Mesenchymal stem cell (in vitro differentiated cells and primary cell): ENCODE measurements at regions not wholly inside any gene's neighbourhood (a gene's known extent, or its start where the extent isn't known, plus 50 kb on each side); places are given as distances from the start of the nearest gene placed in this dataset.

Experiments
- DNase-seq: peaks from one replicate; pipeline ENCODE4 v3.0.0-alpha.2; 2013
- H2AFZ ChIP-seq: one replicate; pipeline ENCODE4 v1.6.1; 2013; ENCODE audit warnings: low read depth, mild to moderate bottlenecking, control low read depth, inconsistent platforms, low read length, moderate library complexity
- H2AK5ac ChIP-seq: 2 replicates; pipeline ENCODE4 v1.6.1; 2013; ENCODE audit warnings: low read length, moderate library complexity, mild to moderate bottlenecking, inconsistent platforms; ENCODE audit not compliant: severe bottlenecking
- H2BK120ac ChIP-seq: one replicate; pipeline ENCODE4 v1.6.1; 2013; ENCODE audit warnings: low read depth, mild to moderate bottlenecking, inconsistent platforms, low read length, moderate library complexity
- H2BK12ac ChIP-seq, 2 experiments: one replicate each; pipeline ENCODE4 v1.6.1; 2013; ENCODE audit warnings: inconsistent platforms in 2 of 2, low read length in 2 of 2, mild to moderate bottlenecking in 2 of 2, moderate library complexity in 2 of 2, control low read depth in 1 of 2
- H2BK15ac ChIP-seq: one replicate; pipeline ENCODE4 v1.6.1; 2013; ENCODE audit warnings: mild to moderate bottlenecking, low read depth, inconsistent platforms; ENCODE audit not compliant: poor library complexity, severe bottlenecking
- H2BK5ac ChIP-seq: 2 replicates; pipeline ENCODE4 v1.6.1; 2013; ENCODE audit warnings: low read depth, mild to moderate bottlenecking, low read length, control low read depth, inconsistent platforms; ENCODE audit not compliant: poor library complexity, severe bottlenecking
- H3K14ac ChIP-seq, 2 experiments: one replicate each; pipeline ENCODE4 v1.6.1; 2013; ENCODE audit warnings: inconsistent platforms in 2 of 2, low read length in 2 of 2, control low read depth in 1 of 2, mild to moderate bottlenecking in 1 of 2, moderate library complexity in 1 of 2
- H3K18ac ChIP-seq, 2 experiments: one replicate each; pipeline ENCODE4 v1.6.1; 2013; ENCODE audit warnings: inconsistent platforms in 2 of 2, low read length in 2 of 2, control low read depth in 1 of 2, low read depth in 1 of 2, mild to moderate bottlenecking in 1 of 2
- H3K23ac ChIP-seq, 2 experiments: one replicate each; pipeline ENCODE4 v1.6.1; 2013; ENCODE audit warnings: inconsistent platforms in 2 of 2, low read length in 2 of 2, mild to moderate bottlenecking in 2 of 2, moderate library complexity in 2 of 2, control low read depth in 1 of 2
- H3K27ac ChIP-seq: 2 replicates; pipeline ENCODE4 v1.5.1; 2013; ENCODE audit warnings: mild to moderate bottlenecking, moderate library complexity, low read length, control low read depth, inconsistent platforms; ENCODE audit not compliant: poor library complexity, severe bottlenecking
- H3K27me3 ChIP-seq, 2 experiments: 2 replicates each; pipeline versions ENCODE4 v1.6.1 to v1.7.0; 2013; ENCODE audit warnings: low read length in 2 of 2, mild to moderate bottlenecking in 2 of 2, moderate library complexity in 2 of 2, control low read depth in 1 of 2, inconsistent platforms in 1 of 2; ENCODE audit not compliant: control insufficient read depth in 1 of 2, insufficient read depth in 1 of 2
- H3K36me3 ChIP-seq, 2 experiments: 2 replicates each; pipeline versions ENCODE4 v1.6.1 to v1.7.0; 2013; ENCODE audit warnings: low read length in 2 of 2, control low read depth in 1 of 2, inconsistent platforms in 1 of 2, low read depth in 1 of 2, mild to moderate bottlenecking in 1 of 2; ENCODE audit not compliant: insufficient read depth in 2 of 2, control insufficient read depth in 1 of 2
- H3K4ac ChIP-seq, 2 experiments: one replicate each; pipeline ENCODE4 v1.6.1; 2013; ENCODE audit warnings: inconsistent platforms in 2 of 2, low read length in 2 of 2, mild to moderate bottlenecking in 2 of 2, moderate library complexity in 2 of 2, control low read depth in 1 of 2, low read depth in 1 of 2
- H3K4me1 ChIP-seq: 2 replicates; pipeline ENCODE4 v1.6.1; 2013; ENCODE audit warnings: low read depth, low read length, control low read depth; ENCODE audit not compliant: control insufficient read depth, insufficient read depth
- H3K4me2 ChIP-seq: 2 replicates; pipeline ENCODE4 v1.6.1; 2013; ENCODE audit warnings: low read length, mild to moderate bottlenecking, inconsistent platforms; ENCODE audit not compliant: poor library complexity, severe bottlenecking
- H3K4me3 ChIP-seq, 2 experiments: 2 replicates each; pipeline versions ENCODE4 v1.5.1 to v1.7.0; 2013; ENCODE audit warnings: low read length in 2 of 2, mild to moderate bottlenecking in 2 of 2, control low read depth in 1 of 2, low read depth in 1 of 2; ENCODE audit not compliant: insufficient read depth in 1 of 2
- H3K79me1 ChIP-seq: replicated peaks from 2 replicates; pipeline ENCODE4 v1.6.1; 2013; ENCODE audit warnings: mild to moderate bottlenecking, control low read depth, low read length, inconsistent platforms; ENCODE audit not compliant: poor library complexity, severe bottlenecking
- H3K9ac ChIP-seq: 2 replicates; pipeline ENCODE4 v1.7.0; 2013; ENCODE audit warnings: mild to moderate bottlenecking, low read length, moderate library complexity
- H3K9me3 ChIP-seq: 2 replicates; pipeline ENCODE4 v1.7.0; 2013; ENCODE audit warnings: mild to moderate bottlenecking, low read length; ENCODE audit not compliant: control insufficient read depth
- H4K8ac ChIP-seq: one replicate; pipeline ENCODE4 v1.6.1; 2013; ENCODE audit warnings: inconsistent platforms, mild to moderate bottlenecking, low read length, moderate library complexity
- H4K91ac ChIP-seq: one replicate; pipeline ENCODE4 v1.6.1; 2013; ENCODE audit warnings: mild to moderate bottlenecking, low read length, inconsistent platforms
- WGBS: methylation state at CpG from one replicate; pipeline ENCODE4 v1.1.7; 2013; ENCODE audit warnings: mixed read lengths; 5-methylcytosine and 5-hydroxymethylcytosine counted together

- Histone ChIP-seq H3K79me1 (no peaks in the 10 kb centered on the region), H3K18ac (no peak overlapping the region), H3K23ac (no peak overlapping the region), H2BK12ac (no peak overlapping the region), H2AK5ac (no peak overlapping the region), H2BK120ac (no peak overlapping the region), H4K8ac (no peak overlapping the region), H3K27me3 (no peaks in the 10 kb centered on the region), H3K27ac (no peak overlapping the region), H3K4ac (no peak overlapping the region), H3K36me3 (no peaks in the 10 kb centered on the region), H2BK5ac (no peak overlapping the region), H3K4me2 (no peak overlapping the region), H4K91ac (no peak overlapping the region), H2BK15ac (no peak overlapping the region), H3K9me3 (no peaks in the 10 kb centered on the region), H3K14ac (no peak overlapping the region), H3K4me1 (no peaks in the 10 kb centered on the region), H3K4me3 (no peak overlapping the region), H3K9ac (no peak overlapping the region), H2AFZ (no peak overlapping the region)
- WGBS = 94% methylated on average over 6 of the region's 7 CpGs
- DNase-seq = no peak
Measured at GRCh38 chr18:65954372-65954771, 203.6 kb downstream of the CDH7 start.

GRCh38 chr18:65946777-65947176, 196.0 kb downstream of the CDH7 start:
- no peaks in the 10 kb centered on the region for H3K9me3 ChIP-seq
- H2BK15ac ChIP-seq = no peak overlapping the region
- H3K27me3 ChIP-seq = no peaks in the 10 kb centered on the region
- no peak overlapping the region for H2BK12ac ChIP-seq
- 55% methylated on average over 1 of the region's 3 CpGs for WGBS
- H2BK5ac ChIP-seq = no peak overlapping the region
- H4K8ac ChIP-seq = no peak overlapping the region
- DNase-seq = no peak
- H3K27ac ChIP-seq = no peak overlapping the region
- no peak overlapping the region for H2BK120ac ChIP-seq
- no peak overlapping the region for H3K9ac ChIP-seq
- H4K91ac ChIP-seq = no peak overlapping the region
- H3K4me1 ChIP-seq = no peaks in the 10 kb centered on the region
- no peaks in the 10 kb centered on the region for H3K36me3 ChIP-seq
- H3K4me3 ChIP-seq = no peak overlapping the region
- no peak overlapping the region for H3K4me2 ChIP-seq
- no peak overlapping the region for H3K23ac ChIP-seq
- no peaks in the 10 kb centered on the region for H3K79me1 ChIP-seq
- H3K18ac ChIP-seq = no peak overlapping the region
- no peak overlapping the region for H2AFZ ChIP-seq
- H2AK5ac ChIP-seq = no peak overlapping the region
- H3K14ac ChIP-seq = no peak overlapping the region
- no peak overlapping the region for H3K4ac ChIP-seq

- Histone ChIP-seq H4K8ac (no peak overlapping the region), H3K4me3 (no peak overlapping the region), H3K27me3 (no peaks in the 10 kb centered on the region), H3K36me3 (no peaks in the 10 kb centered on the region), H2BK5ac (no peak overlapping the region), H2AFZ (no peak overlapping the region), H2BK15ac (no peak overlapping the region), H3K18ac (no peak overlapping the region), H3K79me1 (no peaks in the 10 kb centered on the region), H3K4me1 (no peaks in the 10 kb centered on the region), H4K91ac (no peak overlapping the region), H3K23ac (no peak overlapping the region), H3K4me2 (no peak overlapping the region), H2BK120ac (no peak overlapping the region), H2AK5ac (no peak overlapping the region), H3K14ac (no peak overlapping the region), H3K27ac (no peak overlapping the region), H3K9ac (no peak overlapping the region), H2BK12ac (no peak overlapping the region), H3K9me3 (no peaks in the 10 kb centered on the region), H3K4ac (no peak overlapping the region)
- 76% methylated on average over 3 of the region's 3 CpGs for WGBS
- DNase-seq = no peak
Measured at GRCh38 chr18:65943268-65943667, 192.5 kb downstream of the CDH7 start.

GRCh38 chr18:65942854-65943253, 192.0 kb downstream of the CDH7 start:
- H4K8ac ChIP-seq = no peak overlapping the region
- H4K91ac ChIP-seq = no peak overlapping the region
- no peak overlapping the region for H3K4ac ChIP-seq
- no peak overlapping the region for H2BK15ac ChIP-seq
- no peak overlapping the region for H3K23ac ChIP-seq
- no peak overlapping the region for H3K18ac ChIP-seq
- H3K14ac ChIP-seq = no peak overlapping the region
- H2BK5ac ChIP-seq = no peak overlapping the region
- H3K79me1 ChIP-seq = no peaks in the 10 kb centered on the region
- no peak for DNase-seq
- no peak overlapping the region for H3K9ac ChIP-seq
- H3K27ac ChIP-seq = no peak overlapping the region
- H2BK120ac ChIP-seq = no peak overlapping the region
- H3K36me3 ChIP-seq = no peaks in the 10 kb centered on the region
- no peak overlapping the region for H3K4me3 ChIP-seq
- no peaks in the 10 kb centered on the region for H3K27me3 ChIP-seq
- no peak overlapping the region for H2AK5ac ChIP-seq
- no peaks in the 10 kb centered on the region for H3K9me3 ChIP-seq
- no peak overlapping the region for H3K4me2 ChIP-seq
- H3K4me1 ChIP-seq = no peaks in the 10 kb centered on the region
- no peak overlapping the region for H2BK12ac ChIP-seq
- WGBS = no CpG with 5 or more reads among the region's 1 CpG
- H2AFZ ChIP-seq = no peak overlapping the region
